NCI-H2227 (cell line): ENCODE measurements at regions not wholly inside any gene's neighbourhood (a gene's known extent, or its start where the extent isn't known, plus 50 kb on each side); places are given as distances from the start of the nearest gene placed in this dataset.
"Not testable (repeated sequence)": the region's sequence is repeated elsewhere in the genome, so short reads cannot be mapped to it uniquely, and the experiment has no call there.

Experiments used
- DNase-seq: peaks from one replicate; lab custom pipeline; 2025; ENCODE audit not compliant: unreplicated experiment; lab: John Stamatoyannopoulos, UW

DNA sequence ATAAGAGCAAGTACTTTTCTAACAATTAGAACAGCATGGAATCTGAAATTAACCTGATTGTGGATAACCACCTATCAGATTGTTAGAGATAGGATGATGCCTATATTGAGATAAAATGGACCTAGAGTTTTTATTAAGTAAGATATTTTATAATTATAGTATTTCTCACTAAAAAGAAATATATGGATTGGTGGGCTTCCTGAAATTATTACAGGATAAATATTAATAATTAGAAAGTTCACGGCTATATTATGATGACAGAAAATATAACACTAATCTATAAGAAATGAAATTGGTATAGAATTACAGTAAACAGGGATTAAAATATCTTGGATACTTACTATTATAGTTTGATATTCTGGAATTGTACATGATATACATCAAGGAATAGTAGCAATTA lies 378.0 kb upstream of the SPRY2 start:
- DNase-seq = no peak

DNA sequence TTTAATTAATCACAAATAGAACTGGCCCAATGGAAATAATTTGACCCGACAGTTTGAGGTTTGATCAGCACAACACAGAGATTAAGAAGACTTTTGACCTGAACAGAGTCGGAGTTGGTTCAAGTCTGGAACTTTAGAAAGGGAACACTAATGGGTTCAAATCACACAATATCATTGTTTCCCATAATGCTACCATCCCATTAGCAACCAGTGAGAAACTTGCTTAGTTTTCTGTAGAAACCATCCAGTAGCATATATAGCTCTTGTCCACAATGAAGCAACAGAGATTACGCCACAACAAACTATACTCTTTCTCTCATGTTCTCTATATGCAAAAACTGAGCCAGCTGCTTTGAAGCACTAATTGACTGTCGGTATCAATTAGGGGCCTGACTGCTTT lies 376.9 kb upstream of the SPRY2 start:
- no peak for DNase-seq

DNA sequence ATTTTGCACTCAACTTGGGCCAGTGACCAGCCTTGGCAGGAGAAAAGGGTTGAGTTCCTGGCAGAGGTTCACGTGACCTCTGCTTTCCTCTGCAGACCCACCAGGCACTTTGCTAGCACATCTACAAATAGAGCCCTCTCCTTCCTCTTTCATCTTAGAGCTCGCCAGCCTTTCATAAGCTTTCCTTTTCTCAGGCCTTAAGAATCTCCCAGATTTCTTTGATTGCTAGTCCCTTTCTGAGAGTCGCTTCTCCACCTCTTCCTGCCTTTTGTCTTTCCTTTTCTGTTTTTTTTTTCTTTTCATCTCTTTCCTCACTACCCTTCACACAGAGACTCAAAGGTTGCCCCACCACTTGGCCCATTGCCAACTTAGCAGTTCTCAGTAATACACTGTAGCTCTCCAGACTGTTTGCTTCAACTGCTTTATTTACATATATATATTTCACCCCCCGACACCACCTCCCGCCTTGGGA lies 375.7 kb upstream of the SPRY2 start:
- DNase-seq = peak; percentile 7

DNA sequence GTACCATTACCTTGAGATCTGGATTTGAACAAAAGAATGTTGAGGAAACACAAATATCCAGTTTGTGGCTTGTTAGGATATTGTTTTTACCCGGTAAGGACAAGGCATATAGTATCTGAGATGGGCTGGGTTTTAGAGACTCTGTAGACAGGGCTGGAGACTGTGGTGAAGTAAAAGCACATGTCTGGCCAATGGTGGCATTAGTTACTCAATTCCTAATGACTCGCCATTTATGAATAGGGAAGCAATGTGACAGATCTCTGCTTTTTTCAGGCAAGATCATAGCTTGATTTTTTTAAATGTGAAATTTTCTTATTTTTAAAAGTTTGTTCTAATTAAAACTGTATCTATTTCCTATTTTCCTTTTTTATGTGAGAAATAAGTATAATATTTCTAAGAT lies 371.1 kb upstream of the SPRY2 start:
- no peak for DNase-seq

DNA sequence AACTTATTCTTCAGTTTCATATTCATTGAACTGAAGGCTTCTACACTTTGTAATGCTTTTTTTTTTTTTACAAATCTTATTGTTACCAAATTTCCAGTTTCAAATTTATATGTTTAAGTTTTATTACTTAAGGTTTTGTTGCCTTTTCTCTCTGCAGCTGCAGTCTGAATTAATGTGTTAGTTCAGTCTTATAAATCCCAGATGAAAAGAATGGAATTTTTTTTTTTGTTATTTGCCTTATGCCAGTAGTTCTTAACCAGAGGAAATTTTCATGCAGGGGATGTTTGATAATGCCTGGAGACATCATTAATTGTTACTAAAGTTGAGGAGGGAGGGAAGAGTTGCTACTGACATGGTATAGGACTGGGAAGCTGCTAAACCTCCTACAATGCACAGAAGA lies 367.9 kb upstream of the SPRY2 start:
- no peak for DNase-seq

DNA sequence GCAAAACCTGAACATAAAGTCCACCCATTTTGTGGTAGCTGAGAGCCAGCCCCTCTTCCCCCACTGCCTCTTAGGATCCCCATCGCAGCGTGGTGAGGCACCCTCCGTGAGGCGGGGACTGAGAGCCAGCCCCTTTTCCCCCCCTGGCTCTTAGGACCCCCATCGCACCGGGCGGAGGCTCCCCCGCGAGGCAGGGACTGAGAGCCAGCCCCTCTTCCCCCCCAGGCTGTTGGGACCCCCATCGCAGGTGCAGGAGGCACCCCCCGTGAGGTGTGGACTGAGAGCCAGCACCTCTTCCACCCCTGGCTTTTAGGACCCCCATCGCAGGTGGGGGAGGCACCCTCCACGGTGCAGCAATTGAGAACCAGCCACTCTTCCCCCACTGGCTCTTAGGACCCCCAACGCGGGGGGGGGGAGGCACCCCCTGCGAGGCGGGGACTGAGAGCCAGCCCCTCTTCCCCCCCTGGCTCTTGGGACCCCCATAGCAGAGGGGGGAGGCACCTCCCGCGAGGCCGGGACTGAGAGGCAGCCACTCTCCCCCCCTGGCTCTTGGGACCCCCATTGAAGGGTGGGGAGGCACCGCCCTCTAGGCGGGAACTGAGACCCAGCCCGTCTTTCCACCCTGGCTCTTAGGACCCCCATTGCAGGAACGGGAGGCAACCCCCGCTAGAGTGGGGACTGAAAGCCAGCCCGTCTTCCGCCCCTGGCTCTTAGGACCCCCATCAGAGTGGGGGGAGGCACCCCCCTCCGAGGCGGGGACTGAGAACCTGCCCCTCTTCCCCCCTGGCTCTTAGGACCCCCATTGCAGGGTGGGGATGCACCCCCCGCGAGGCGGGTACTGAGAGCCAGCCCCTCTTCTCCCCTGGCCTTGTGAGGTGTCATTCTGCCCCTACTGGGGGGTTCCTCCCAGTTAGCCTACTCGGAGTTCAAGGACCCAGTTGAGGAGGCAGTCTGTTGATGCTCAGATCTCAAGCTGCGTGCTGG lies 366.4 kb upstream of the SPRY2 start:
- no peak for DNase-seq

DNA sequence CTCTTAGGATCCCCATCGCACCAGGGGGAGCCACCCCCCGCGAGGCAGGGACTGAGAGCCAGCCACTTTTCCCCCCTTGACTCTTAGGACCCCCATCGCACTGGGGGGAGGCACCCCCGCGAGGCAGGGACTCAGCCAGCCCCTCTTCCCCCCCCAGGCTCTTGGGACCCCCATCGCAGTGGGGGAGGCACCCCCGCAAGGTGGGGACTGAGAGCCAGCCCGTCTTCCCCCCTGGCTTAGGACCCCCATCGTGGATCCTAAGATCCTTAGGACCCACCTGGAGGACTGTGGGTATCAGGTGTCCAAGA lies 365.2 kb upstream of the SPRY2 start:
- no peak for DNase-seq

DNA sequence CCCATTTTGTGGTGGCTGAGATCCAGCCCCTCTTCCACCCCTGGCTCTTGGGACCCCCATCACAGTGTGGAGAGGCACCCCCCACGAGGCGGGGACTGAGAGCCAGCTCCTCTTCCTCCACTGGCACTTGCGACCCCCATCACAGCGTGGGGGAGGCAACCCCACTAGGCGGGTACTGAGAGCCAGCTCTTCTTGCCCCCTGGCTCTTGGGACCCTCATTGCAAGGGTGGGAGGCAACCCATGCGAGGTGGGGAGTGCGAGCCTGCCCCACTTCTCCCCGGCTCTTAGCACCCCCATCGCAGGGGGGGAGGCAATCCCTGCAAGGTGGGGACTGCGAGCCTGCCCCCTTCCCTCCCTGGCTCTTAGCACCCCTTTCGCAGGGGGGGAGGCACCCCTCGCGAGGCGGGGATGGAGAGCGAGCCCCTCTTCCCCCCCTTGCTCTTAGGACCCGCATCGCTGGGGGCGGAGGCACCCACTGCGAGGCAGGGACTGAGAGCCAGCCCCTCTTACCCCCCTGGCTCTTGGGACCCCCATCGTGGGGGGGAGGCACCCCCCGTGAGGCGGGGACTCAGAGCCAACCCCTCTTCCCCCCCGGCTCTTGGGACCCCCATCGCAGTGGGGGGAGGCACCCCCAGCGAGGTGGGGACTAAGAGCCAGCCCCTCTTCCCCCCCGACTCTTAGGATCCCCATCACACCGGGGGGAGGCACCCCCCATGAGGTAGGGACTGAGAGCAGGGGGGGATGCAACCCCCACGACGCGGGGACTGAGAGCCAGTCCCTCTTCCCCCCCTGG lies 364.6 kb upstream of the SPRY2 start:
- no peak for DNase-seq

DNA sequence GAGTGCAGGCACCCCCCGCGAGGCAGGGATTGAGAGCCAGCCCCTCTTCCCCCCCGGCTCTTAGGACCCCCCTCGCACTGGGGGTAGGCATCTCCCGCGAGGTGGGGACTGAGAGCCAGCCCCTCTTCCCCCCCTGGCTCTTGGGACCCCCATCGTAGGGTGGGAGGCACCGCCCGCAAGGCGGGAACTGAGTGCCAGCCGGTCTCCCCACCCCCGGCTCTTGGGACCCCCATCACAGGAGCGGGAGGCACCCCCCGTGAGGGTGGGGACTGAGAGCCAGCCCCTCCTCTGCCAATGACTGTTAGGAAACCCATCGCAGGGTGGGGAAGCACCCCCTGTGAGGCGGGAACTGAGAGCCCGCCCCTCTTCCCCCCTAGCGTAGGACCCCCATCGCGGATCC lies 363.4 kb upstream of the SPRY2 start:
- no peak for DNase-seq

DNA sequence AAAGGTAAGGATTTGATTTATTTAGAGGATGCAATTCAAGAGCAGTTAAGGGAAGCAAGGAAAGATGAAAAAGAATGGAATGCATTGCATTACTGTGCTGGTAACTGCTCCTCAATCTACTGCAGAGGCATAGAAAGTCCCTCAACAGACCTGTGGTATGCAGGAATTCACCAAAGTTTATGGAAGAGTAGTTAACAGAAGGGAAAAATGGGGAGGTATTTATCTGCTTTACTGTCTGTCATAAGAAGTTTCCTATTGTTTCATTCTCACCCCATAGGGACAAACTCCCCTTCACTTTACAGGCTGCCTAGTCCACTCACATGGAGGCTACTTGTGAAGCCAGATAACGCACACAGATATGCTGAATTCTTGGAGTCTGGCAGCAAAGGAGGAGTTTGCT lies 354.9 kb upstream of the SPRY2 start:
- no peak for DNase-seq

DNA sequence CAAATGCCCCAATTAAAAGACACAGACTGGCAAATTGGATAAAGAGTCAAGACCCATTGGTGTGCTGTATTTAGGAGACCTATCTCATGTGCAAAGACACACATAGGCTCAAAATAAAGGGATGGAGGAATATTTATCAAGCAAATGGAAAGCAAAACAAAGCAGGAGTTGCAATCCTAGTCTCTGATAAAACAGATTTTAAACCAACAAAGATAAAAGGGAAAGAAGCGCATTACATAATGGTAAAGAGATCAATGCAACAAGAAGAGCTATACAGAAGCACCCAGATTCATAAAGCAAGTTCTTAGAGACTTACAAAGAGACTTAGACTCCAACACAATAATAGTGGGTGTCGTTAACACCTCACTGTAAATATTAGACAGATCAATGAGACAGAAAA lies 350.9 kb upstream of the SPRY2 start:
- DNase-seq = not testable (repeated sequence)

DNA sequence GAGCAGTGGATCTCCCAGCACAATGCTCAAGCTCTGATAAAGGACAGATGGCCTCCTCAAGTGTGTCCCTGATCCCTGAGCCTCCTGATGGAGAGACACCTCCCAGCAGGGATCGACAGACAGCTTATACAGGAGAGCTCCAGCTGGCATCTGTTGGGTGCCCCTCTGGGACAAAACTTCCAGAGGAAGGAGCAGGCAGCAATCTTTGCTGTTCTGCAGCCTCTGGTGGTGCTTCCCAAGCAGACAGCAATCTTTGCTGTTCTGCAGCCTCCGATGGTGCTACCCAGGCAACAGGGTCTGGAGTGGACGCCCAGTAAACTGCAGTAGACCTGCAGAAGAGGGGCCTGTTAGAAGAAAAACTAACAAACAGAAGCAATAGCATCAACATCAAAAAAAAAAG lies 349.3 kb upstream of the SPRY2 start:
- no peak for DNase-seq

DNA sequence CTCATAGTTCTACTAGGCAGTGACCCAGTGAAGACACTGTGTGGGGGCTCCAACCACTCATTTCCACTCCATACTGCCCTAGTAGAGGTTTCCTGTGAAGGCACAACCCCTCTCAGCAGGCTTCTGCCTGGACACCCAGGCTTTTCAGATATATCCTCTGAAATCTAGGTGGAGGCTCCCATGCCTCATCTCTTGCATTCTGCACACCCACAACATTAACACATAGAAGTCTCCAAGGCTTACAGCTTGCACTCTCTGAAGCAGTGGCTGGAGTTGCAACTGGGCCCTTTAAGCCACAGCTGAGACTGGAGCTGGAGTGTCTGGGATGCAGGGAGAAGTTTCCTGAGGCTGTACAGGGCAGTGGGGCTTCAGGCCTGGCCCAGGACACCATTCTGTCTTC lies 347.7 kb upstream of the SPRY2 start:
- no peak for DNase-seq

DNA sequence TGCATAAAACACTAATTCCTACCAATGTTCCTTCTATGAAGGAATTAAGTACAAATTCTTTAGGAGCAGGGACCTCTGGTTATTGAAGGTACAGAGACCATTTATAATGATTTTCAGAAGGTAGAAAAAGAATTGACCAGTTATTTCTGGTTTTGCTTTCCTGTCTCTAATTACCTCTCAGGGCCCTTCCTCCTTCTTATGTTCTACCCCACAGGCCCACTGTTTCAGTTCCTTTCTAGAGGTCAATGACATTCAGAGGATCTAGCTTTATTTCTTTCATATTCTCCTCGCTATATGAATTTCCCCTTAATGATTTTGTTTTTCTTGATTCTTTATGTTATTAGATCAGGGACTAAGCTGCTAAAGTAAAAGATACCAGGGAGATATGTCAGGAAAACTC lies 345.0 kb upstream of the SPRY2 start:
- no peak for DNase-seq

DNA sequence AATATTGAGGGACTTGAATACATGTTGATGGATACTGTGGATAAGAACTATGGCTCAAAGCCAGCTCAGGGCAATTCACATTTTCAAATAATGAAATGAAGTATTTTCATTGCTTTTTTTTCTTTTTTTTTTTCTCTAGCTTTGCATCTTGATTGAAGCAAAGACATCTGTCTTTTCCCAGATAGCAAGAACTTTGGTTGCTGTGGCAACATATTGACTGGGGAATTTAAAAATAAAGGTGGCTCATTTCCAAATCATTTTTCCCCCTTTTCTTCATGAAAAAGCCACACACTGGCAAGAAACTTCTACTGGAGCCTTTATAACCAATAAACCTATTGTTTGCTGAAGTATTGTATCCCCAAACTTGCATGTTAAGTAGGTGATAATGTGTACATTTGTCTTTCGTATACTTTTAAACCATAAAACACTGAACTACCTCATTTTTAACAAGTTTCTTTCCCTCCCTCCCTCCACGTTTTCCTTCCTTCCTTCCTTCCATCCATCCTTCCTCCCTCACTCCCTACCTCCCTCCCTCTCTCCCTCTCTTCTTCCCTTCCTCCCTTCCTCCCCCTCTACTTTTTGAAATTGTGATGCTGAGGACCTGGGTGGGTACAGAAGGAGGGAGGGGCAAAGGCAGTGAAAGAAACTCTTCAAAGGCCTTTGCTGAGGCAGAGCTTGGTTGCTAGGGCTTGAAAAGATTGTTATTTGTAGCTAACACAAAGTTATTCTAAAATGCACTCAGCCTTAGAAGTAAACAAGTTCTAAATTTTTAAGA lies 343.5 kb upstream of the SPRY2 start:
- no peak for DNase-seq

DNA sequence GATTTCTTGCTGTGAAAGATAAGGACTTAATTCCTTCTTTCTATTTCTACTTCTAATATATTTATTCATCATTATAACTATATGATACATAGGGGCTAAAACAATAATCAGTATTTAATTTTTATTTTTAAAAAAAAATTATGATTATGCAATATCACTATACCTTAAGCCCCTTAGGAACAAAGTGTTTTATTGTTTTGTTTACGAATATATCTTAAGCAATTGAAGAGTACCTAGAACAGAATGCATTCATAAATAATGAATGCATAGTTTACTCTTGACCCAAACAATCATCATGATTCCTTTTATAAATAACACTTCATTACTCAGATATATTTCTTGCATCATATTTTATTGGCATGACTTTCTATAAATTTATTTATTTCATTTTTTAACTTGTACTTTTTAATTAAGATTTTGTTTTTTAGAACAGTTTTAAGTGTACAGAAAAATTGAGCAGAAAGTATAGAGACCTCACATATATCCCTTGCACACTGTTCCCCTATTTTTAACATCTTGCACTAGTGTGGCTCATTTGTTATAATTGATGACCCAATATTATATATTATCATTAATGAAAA lies 339.9 kb upstream of the SPRY2 start:
- no peak for DNase-seq

DNA sequence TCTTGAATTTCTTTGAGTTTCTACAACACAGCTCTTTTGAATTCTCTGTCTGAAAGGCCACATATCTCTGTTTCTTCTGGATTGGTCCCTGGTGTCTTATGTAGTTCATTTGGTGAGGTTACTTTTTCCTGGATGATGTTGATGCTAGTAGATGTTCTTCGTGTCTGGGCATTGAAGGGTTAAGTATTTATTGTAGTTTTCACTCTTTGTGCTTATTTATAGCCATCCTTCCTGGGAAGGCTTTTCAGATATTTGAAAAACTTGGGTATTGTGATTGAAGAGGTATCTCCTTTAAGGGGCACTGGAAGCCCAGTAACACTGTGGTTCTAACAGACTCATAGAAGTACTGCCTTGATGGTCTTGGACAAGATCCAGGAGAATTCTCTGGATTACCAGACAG lies 338.5 kb upstream of the SPRY2 start:
- DNase-seq = no peak

DNA sequence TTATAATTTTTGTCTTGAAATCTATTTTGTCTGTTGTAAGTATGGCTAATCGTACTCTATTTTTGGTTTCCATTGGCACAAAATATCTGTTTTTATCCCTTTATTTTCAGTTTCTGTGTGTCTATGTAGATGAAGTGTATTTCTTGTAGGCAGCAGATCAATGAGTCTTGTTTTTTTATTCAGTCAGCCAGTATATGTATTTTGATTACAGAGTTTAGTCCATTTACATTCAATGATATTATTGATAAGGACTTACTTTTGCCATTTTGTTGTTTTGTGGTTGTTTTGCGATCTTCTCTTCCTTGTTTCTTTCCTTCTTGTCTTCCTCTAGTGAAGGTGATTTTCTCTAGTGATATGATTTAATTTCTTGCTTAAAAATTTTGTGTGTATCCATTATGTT lies 336.3 kb upstream of the SPRY2 start:
- no peak for DNase-seq

DNA sequence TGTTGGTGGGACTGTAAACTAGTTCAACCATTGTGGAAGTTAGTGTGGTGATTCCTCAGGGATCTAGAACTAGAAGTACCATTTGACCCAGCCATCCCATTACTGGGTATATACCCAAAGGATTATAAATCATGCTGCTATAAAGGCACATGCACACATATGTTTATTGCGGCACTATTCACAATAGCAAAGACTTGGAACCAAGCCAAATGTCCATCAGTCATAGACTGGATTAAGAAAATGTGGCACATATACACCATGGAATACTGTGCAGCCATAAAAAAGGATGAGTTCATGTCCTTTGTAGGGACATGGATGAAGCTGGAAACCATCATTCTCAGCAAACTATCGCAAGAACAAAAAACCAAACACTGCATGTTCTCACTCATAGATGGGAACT lies 334.5 kb upstream of the SPRY2 start:
- DNase-seq = not testable (repeated sequence)

DNA sequence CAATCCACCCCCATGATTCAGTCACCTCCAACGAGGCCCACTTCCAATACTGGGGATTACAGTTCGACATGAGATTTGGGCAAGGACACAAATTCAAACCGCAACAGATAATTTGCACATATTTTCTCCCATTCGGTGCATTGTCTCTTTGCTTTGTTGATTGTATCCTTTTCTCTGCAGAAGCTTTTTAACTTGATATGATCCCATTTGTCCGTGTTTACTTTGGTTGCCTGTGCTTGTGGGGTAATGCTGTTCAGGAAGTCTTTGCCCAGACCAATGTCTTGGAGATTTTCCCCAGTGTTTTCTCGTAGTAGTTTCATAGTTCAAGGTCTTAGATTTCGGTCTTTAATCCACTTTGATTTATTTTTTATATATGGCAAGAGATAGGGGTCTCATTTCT lies 330.8 kb upstream of the SPRY2 start:
- no peak for DNase-seq

DNA sequence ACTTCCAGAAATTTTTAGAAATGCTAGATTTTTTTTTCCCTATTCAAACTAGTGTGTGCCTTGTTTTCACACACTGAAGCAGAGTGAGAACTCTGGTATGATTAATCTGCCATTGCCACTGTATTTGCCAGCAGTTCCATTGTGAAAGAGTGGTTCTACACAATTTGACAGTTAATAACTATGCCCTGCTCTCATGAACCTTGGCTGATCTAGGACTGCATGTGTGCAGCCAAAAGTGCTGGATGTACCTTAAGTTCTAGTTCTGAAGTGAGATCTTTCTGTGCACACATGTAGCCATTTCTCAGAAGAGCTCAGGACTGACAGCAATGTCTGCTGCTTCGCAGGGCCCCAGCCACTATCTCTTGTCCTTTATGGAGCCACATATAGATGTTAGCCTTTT lies 328.2 kb upstream of the SPRY2 start:
- no peak for DNase-seq
